ENCODE measurements at regions not wholly inside any gene's neighbourhood (a gene's known extent, or its start where the extent isn't known, plus 50 kb on each side); places are given as distances from the start of the nearest gene placed in this dataset.

DNA sequence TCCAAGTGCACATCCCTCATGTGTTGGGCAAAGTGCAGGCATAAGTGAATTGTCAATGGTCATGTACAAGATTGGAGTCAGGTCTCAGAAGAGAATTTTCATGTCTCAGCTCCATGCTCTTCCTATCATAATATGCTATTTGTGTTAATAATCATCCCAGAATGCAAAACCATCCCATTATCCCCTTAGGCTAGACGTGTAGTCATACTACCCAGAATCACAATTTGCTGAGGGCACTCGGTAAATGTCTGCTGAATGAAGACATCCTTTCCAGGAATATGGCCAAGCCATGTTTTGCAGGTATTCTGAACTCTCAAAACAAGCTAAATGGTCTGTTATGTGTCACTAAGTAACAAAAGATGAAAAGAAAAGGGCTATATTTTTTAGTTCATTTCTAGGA is 263.8 kb downstream of the RAD51AP2 start:
- DNase-seq (ENCODE audit: low read depth), result no peak
- TF ChIP-seq, protein P1, sequence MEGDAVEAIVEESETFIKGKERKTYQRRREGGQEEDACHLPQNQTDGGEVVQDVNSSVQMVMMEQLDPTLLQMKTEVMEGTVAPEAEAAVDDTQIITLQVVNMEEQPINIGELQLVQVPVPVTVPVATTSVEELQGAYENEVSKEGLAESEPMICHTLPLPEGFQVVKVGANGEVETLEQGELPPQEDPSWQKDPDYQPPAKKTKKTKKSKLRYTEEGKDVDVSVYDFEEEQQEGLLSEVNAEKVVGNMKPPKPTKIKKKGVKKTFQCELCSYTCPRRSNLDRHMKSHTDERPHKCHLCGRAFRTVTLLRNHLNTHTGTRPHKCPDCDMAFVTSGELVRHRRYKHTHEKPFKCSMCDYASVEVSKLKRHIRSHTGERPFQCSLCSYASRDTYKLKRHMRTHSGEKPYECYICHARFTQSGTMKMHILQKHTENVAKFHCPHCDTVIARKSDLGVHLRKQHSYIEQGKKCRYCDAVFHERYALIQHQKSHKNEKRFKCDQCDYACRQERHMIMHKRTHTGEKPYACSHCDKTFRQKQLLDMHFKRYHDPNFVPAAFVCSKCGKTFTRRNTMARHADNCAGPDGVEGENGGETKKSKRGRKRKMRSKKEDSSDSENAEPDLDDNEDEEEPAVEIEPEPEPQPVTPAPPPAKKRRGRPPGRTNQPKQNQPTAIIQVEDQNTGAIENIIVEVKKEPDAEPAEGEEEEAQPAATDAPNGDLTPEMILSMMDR (IDR thresholded peaks at IDR 0.05; ENCODE audit: low read depth, low read length, missing control alignments), result no peak
- no peak overlapping the region for H3K4me3 ChIP-seq (ENCODE audit: low read depth, low read length)
- in situ Hi-C loops (cut with HindIII; ENCODE audit: low sequenced_read_pairs), result no loop called here

DNA sequence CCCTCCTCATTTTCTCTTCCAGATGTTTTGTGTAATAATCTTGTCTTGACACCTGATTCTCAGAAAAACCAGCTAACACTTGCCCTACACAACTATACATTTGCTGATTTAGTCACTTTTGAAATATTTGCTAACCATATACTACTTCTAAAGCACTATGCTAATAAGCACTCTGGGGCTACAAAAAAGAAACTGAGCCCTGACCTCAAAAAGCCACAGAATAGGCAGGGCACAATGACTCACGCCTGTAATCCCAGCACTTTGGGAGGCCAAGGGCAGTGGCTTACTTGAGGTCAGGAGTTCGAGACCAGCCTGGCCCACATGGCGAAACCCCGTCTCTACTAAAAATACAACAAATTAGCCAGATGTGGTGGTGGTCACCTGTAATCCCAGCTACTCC is 266.0 kb downstream of the RAD51AP2 start:
- in situ Hi-C loops (cut with HindIII; ENCODE audit: low sequenced_read_pairs), result no loop called here
- TF ChIP-seq, protein P1 (IDR thresholded peaks at IDR 0.05; ENCODE audit: low read depth, low read length, missing control alignments), result no peak
- H3K4me3 ChIP-seq (ENCODE audit: low read depth, low read length), result no peak overlapping the region
- DNase-seq (ENCODE audit: low read depth), result no peak

DNA sequence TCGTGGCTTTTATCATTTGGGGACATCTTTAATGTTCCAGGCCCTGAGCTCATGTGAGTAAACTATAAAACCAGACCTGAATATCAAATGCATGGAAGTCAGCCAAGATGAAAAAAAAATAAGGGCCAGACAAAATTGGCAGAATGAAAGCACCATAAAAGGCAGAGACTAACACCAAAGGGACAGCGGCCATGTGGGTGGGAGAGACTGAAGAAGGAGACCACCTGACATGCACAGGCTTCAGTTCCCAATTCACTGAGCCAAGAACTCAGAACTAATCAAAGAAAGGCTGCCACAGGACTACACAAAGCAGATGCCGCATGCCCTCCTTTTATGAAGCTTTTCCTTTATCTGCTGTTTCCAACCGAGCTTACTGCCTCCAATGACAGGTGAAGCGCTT is 267.1 kb downstream of the RAD51AP2 start:
- in situ Hi-C loops (cut with HindIII; ENCODE audit: low sequenced_read_pairs), result no loop called here
- TF ChIP-seq, protein P1 (IDR thresholded peaks at IDR 0.05; ENCODE audit: low read depth, low read length, missing control alignments), result no peak
- DNase-seq (ENCODE audit: low read depth), result no peak
- no peak overlapping the region for H3K4me3 ChIP-seq (ENCODE audit: low read depth, low read length)

- in situ Hi-C loops (cut with HindIII; ENCODE audit: low sequenced_read_pairs), result no loop called here
- no peak overlapping the region for H3K4me3 ChIP-seq (ENCODE audit: low read depth, low read length)
- no peak for DNase-seq (ENCODE audit: low read depth)
- TF ChIP-seq, protein P1 (IDR thresholded peaks at IDR 0.05; ENCODE audit: low read depth, low read length, missing control alignments), result no peak
These were observed 269.0 kb downstream of the RAD51AP2 start for GRCh38 chr2:17249249-17249648.

GRCh38 chr2:17245906-17246305 is 272.3 kb downstream of the RAD51AP2 start:
- peak; percentile 5 for DNase-seq (ENCODE audit: low read depth)
- no peak overlapping the region for H3K4me3 ChIP-seq (ENCODE audit: low read depth, low read length)
- in situ Hi-C loops (cut with HindIII; ENCODE audit: low sequenced_read_pairs), result no loop called here
- TF ChIP-seq, protein P1 (IDR thresholded peaks at IDR 0.05; ENCODE audit: low read depth, low read length, missing control alignments), result no peak

GRCh38 chr2:17242813-17243485 is 275.3 kb downstream of the RAD51AP2 start:
- TF ChIP-seq, protein P1 (IDR thresholded peaks at IDR 0.05; ENCODE audit: low read depth, low read length, missing control alignments), result no peak
- in situ Hi-C loops (cut with HindIII; ENCODE audit: low sequenced_read_pairs), result no loop called here
- H3K4me3 ChIP-seq (ENCODE audit: low read depth, low read length), result no peak overlapping the region
- no peak for DNase-seq (ENCODE audit: low read depth)
